Astrocyte of the hippocampus (primary cell): ENCODE measurements at regions not wholly inside any gene's neighbourhood (a gene's known extent, or its start where the extent isn't known, plus 50 kb on each side); places are given as distances from the start of the nearest gene placed in this dataset.
"Not testable (repeated sequence)": the region's sequence is repeated elsewhere in the genome, so short reads cannot be mapped to it uniquely, and the experiment has no call there.

Experiments used
- DNase-seq: peaks from one replicate; pipeline ENCODE4 v3.0.0; 2011; ENCODE audit warnings: low read depth, low spot score

- DNase-seq: peak; percentile 20
Observed at GRCh38 chr18:33820517-33821371, 242.7 kb downstream of the ASXL3 start.

DNA sequence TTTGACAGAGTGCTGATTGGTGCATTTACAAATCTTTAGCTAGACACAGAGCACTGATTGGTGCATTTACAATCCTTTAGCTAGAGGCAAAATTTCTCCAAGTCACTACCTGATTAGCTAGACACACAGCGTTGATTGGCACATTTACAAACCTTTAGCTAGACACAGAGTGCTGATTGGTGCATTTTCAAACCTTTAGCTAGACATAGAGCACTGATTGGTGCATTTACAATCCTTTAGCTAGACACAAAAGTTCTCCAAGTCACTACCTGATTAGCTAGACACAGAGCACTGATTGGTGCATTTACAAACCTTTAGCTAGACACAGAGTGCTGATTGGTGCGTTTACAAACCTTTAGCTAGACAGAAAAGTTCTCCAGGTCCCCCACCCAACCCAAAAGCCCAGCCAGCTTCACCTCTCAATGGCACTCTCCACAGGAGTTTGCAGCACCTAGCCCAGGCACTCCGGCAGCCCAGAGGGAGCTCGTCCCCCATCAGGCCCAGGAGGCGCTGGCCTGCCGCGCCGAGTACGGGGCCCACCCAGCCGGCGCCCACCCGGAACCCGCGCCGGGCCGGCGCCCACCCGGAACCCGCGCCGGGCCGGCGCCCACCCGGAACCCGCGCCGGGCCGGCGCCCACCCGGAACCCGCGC, 241.8 kb downstream of the ASXL3 start:
- not testable (repeated sequence) for DNase-seq

- no peak for DNase-seq
Observed at GRCh38 chr18:33818145-33818544, 240.1 kb downstream of the ASXL3 start.

DNA sequence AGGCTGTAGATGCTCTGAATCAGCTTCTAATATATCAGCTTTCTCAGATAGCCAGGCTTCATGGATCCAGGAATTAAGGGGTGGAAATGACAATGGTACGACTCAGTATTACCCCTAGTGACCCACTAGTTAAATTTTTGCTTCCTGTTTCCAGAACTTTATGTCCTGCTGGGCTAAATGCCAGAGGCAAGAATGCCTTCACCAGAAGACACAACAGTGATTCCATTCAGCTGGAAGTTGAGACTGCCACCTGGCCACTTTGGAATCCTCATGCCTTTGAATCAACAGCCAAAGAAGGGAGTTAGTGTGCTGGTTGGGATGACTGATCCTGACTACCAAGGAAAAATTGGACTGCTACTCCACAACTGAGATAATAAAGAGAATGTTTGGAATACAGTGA, 239.1 kb downstream of the ASXL3 start:
- DNase-seq: peak; percentile 40

DNA sequence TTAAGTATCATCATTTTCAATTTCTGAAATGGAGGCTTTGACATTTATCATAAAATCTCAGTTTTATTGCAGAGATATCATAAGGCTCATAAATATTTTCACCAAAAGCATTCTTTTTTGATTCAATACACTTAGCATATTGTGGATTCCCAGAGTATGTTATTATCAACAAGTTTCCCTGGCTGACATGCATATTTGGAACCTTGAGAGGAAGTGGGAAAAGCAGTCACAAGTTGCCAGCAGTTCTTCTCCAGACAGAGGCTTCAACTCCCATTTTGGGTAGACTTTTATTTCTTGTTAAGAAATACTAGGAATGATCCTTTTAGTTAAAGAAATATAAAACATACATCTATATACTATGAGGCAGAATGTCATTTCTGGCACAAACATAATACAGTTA, 236.5 kb downstream of the ASXL3 start:
- DNase-seq: no peak

DNA sequence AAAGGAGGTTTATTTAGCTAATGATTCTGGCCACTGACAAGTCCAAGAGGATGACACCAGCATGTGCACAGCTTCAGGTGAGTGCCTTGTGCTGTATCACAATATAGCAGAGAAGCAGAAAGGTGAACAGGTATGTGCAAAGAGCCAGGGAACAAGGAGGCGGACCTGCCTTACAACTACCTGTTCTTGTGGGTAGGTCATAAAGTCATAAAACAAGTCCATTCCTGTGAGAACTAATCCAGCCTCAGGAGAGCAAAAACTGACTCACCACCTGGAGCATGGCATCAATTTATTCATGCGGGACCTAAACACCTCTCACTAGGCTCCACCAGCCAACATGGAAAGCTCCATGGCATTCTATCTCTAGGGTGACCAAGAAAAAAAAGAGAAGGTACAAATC, 234.2 kb downstream of the ASXL3 start:
- DNase-seq: no peak

DNA sequence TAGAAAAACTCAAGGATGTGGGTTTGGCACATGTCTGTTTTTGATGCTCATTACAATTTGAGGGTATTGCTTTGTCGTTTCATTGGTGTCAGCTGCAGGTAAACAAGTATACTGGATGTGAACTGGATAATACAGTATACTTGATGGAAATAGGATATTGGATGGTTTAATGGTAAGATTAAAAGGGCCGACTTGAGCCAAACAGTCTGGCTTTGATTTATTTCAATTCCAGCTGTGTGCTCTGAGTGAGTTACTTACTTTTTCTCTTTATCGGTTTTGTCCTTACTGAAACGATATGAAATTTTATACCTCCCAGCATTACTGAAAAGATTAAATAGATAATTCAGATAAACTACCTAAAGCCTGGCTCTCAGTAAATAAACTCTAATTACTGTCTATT, 227.6 kb downstream of the ASXL3 start:
- no peak for DNase-seq

GRCh38 chr18:33804258-33804657, 226.2 kb downstream of the ASXL3 start:
- peak; percentile 78 for DNase-seq

DNA sequence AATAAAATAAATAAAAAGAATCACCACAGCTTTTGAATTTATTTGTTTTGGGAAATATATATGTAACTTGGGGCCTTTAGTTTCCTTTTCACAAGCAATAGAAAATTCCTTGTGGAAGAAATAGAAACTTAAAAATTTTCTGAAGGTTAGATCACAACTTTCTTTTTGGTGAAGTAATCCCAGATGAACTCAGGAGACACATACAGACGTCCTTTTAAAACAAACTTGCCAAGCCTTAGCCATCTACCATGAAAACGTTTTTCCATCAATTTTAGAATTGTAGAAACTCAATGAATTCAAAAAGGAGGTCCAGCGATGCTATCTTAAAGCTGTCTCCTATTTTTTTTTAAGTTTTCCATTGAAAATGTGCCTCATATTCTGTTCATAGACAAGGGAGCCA, 225.6 kb downstream of the ASXL3 start:
- no peak for DNase-seq

DNA sequence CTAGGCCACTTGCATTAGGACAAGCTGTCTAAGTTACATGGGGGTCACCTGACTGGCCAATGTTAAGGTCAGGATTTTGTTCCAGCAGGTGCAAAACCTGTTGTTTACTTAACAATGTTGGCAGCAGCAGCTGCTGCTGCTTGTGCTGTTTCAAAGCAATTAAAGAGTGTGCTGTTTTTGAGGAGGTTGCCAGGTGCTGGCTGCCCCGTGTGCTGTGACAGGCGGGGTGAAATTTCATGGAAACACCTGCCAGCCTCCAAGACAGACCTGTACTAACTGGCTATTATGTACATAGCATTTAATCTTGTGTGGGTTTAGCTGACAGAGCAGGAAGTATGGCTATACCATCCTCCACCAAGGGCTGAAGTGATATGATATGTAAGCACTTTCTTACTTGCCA, 224.9 kb downstream of the ASXL3 start:
- no peak for DNase-seq
